NAMALWA (cell line): ENCODE measurements at regions not wholly inside any gene's neighbourhood (a gene's known extent, or its start where the extent isn't known, plus 50 kb on each side); places are given as distances from the start of the nearest gene placed in this dataset.
"Not testable (repeated sequence)": the region's sequence is repeated elsewhere in the genome, so short reads cannot be mapped to it uniquely, and the experiment has no call there.

Experiments
- DNase-seq: peaks from one replicate; pipeline ENCODE4 v3.0.0-alpha.2; 2015; ENCODE audit warnings: low spot score

DNA sequence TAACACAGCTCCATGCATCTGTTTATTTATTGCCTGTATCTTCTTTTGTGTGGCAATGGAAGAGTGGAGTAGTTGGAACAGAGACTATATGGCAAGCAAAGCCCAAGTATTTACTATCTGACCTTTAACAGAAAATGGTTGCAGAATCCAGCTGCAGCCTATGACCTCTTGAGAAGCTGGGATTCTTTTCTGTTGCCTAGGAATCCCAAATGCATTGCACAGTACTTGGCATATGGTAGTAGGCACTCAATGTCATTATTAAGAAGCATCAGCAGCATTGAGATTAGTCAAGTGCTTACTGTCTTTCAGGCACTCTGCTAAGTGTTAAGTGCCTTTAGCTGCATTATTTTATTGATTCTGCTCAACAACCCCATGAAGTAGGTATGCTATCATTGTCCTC is 331.6 kb downstream of the CCDC85A start:
- no peak for DNase-seq

DNA sequence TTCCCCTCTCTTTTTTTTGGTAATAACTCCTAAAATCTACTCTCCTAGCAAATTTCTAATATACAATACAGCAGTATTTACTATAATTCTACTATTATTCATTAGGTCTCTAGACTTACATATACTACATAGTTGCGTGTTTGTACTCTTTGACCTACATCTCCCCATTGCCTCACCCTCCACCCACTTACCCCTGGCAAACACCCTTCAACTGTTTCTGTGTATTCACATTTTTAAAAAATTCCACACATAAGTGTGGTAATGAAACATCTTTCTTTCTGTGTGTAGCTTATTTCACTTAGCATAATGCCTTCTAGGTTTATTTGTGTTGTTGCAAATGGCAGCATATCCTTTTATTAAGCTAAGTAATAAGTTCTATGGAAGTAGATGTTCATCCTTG is 336.0 kb downstream of the CCDC85A start:
- DNase-seq: no peak

DNA sequence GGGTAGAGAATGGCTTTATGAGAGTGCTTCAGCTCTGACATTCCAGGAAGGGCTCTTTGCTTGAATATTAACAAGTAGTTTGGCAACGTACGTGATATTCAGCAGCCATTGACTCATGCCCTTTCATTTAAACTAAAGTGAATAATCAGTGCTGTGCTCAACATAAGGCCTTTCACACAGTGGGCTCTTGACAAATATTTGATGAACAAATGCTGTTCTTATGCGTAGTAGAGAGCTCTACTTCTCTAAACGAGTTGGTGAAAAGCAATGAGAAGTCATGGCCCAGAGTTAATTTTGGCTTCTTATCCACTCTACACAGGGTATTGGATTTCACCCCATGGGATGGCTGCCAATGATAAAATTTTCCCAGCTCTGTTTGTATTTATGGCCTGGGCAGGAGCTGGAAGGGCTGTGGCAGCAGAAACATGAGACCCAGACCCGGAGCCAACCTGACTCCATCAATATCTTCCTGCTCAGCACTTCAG is 338.9 kb downstream of the CCDC85A start:
- no peak for DNase-seq

DNA sequence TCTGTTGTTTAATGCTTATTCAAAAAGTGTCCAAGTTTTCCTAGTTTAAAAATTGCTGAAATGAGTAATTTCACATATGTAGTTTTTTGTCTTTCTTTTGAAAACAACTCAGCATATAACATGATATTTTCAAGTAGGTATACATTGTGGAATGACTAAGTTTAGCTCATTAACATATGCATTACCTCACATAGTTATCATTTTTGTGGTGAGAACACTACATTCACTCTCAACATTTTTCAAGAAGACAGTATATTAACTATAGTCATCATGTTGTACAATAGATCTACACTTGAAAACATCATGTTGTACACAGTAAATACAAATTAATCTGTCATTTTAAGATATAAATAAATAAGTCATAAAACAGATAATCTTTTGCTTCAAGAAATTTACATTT is 340.0 kb downstream of the CCDC85A start:
- DNase-seq: no peak

DNA sequence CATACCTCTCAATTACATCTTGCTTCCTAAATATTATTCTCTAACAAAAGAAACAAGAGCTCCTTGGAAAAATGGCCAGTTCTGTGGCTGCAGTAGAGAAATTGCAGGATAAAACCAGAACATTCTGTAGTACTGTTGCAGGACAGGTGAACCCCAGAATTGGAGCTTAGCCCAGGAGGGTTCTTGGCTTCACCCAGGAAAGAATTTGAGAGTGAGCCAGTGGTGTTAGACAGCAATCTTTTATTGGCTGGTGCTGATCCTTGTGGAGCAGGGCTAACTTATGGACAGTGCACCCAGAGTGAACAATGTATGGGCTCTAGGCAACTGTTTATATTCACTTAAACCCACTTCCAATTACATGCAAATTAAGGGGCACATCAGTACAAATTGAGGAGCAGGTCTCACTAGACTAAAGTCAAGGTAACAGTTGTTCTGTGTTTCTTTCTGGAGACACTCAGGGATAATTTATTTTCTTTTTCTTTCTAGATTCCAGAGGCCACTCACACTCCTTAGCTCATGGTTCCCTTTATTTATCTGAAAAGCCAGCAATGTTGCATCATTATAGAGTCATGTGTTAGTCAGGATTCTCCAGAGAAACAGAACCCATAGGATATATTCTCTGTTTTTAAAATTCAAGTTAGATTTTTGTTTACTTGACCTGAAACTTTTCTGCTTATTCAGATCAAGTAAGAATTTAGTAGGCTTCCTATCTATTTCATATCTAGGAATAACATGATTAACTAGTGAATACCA is 348.1 kb downstream of the CCDC85A start:
- DNase-seq: no peak

DNA sequence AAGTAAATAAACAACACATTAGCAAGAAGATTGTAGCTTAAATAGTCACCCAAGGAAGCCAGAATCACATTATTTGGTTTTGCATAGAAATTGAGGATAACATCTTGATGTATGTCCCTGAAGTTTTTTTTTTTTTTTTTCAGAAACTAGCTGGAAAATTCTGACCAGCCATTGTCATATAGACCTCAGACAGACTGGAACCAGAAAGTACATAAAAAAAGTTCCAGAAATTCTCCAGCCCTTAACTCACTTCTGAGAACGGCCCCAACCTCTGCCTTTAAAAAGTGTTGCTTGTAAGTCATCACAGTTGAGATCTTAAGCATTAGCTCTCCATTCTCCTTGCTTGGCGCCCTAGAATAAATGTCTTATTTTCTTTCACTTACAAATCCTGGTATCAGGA is 350.5 kb downstream of the CCDC85A start:
- no peak for DNase-seq

DNA sequence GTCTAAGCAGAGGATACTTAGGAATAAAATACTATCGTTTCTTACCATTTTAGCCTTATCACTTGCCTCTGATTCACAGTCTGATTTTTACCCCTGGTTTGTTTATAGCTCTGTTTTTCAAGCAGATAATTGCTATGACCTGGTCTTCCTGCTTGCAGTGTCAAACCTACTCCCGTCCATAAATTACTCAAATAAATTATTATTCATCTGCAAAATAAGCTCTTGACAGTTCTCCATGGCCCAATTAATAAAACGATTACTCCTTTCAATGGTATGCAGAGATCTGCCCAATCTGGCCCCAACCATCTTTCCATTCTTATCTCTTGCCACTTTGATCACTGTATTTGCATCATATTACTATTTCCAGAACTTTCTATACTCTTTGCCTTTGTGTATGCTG is 354.0 kb downstream of the CCDC85A start:
- DNase-seq: no peak

DNA sequence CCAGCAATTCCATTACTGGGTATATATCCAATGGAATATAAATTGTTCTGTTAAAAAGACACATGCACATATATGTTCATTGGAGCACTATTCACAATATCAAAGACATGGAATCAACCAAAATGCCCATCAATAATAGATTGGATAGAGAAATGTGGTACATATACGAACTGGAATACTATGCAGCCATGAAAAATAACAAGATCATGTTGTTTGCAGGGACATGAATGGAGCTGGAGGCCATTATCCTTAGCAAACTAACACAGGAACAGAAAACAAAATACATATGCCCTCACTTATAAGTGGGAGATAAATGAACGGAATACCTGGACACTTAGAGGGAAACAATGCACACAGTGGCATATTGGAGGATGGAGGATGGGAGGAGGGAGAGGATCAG is 355.8 kb downstream of the CCDC85A start:
- no peak for DNase-seq

DNA sequence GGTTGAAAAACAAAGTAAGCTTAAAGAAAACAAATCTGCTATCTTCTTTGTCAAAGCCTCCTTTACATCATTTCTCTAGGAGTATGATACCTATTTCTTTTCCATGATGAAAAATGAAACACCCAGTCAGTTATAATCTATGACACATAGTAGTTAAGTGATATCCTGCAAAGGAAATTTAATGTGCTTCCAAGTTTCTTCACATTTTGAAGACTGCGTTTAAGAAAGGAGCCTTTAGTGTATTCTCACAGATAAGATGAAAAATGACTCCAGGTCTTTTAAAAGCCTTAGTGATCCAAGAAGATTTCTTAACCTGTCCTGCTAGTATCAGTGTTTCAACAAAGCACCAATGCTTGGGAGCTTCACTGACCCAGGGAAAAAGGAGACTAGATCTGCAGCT is 356.7 kb downstream of the CCDC85A start:
- DNase-seq: no peak

DNA sequence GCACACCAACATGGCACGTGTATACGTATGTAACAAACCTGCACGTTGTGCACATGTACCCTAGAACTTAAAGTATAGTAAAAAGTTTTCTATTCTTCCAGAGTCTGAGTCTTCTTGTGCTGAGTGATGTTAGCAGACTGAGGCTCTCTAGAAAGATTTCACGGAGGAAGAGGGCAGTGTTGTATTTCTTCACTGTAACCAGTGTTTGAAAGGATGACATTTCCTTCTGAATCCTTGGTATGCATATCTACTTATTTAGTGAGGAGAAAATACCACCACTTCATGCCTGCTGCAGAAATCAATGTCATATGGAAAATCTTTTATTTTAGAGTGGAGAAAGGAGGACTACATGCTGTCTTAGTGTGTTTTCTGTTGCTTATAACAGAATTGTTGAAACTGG is 357.1 kb downstream of the CCDC85A start:
- DNase-seq: no peak

DNA sequence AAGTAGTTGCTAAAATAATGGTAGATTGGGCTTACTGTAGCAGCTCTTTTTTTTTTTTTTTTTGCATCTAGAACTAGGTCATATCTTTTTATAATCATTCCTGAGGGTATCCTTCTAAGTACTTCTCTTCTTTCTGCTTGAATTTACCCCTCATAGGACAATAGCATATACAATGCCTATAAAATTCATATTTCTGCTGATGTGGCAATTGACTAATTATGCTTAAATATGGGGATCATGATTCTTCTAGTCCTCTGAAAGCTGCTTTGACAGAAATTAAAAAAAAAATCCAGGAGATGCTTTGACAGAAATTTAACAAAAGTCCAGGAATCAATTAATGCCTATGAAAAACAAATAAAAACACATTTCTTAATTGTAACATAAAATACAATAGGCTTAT is 358.4 kb downstream of the CCDC85A start:
- no peak for DNase-seq

DNA sequence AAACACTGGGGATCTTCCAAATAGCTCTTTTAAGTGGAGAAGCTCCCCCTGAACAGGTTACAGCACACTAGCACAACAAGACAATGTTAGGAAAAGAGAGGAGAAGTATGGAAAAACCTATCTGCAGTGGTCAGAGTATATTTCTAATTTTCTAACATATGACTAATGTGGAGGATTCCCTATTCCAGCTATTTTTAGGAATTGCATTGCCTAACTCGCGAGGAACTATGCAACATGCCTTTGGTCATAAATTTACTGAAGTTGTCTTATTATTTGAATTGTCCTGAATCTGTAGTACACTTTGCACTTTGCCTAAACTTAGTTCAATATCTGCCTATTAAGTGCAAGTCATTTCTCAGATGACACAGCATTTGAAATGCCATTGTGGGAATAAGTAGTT is 381.4 kb downstream of the CCDC85A start:
- no peak for DNase-seq

DNA sequence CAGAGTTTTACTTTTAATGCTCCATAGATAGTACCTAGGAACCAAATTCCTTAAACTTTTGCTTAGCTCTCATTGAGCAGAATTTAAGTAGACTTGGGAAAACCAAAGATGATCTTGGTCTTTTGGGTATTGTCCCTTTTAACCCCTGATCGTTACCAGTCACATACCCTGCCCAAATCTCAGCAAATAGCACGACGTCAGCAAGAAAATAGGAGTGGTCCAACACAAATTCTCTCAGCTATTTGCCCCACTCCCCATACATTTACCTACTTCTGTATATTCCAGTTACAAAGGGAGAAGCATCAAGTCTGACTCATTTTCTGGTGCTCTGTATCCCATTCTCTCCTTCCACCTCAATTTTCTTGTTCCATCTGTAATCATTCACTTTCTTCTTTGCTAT is 387.3 kb downstream of the CCDC85A start:
- DNase-seq: no peak

DNA sequence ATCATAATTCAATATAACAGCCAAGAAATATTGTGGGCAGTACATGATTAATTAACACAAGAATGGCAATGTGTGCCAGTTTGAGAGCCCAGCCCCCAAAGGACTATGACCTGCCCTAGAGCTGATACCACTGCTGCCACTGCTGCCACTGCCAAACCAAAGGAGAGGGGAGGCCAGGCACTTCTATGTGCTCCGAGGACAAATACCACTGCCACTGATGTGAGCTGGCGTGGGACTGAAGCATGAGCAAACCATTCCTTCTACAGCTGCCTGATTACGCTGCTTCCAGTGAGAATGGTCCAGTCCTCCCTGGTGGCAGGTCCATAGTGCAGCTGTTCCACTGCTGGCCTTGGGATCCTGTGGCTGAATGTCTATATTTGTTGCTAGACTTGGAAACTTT is 392.2 kb downstream of the CCDC85A start:
- DNase-seq: no peak

DNA sequence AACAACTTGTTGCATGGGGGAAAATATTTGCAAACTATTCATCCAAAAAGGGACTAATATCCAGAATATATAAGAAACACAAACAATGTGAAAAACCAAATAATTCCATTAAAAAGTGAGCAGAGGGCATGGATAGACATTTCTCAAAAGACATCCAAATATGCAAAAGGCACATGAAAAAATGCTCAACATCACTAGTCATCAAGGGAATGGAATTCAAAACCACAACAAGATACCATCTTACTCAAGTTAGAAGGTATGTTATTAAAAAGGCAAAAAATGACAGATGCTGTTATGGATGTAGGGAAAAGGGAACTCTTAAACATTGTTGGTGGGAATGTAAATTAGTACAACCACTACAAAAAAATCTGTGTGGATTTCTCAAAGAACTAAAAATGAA is 396.5 kb downstream of the CCDC85A start:
- DNase-seq: no peak

DNA sequence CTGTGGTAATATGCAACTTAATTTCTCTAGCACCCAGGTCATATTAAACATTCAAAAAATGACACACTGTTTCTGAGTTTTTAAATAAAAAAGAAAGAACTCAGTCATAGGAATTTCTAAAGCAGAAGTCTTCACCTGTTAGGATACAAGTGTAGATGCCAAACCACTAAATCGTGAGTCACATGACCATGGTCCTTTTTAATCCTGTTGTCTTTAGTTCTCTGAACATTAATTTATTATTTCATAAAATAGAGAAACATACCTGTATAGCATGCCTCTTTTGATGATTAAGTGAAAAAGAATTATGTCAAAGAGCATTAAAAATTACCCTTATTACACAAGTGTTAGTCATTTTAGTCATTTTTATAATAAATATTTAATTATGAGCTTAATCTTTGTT is 398.8 kb downstream of the CCDC85A start:
- DNase-seq: no peak

DNA sequence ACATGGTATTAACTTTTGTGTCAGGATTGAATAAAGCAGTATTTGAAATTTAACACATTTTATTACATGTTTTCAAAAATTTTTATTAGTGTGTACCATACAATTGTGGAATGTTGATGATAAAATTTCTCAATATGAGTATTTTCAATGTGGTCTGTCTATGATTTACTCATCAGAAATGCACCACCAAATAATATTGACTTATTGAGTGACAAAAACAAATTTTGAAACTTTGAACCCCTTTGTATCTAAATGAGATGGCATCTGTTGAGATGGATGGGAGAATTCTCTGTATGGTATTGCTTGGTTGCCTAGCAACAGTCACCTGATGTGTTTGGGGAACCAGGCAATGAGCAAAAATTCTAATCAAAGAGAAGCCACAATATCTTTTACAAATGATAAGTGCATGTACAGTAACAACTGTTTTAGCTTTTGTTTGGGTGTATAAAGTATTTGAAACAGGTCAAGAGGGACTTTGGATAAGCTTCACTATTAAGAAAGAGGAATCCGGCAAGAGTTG is 400.1 kb downstream of the CCDC85A start:
- DNase-seq: peak; percentile 26

DNA sequence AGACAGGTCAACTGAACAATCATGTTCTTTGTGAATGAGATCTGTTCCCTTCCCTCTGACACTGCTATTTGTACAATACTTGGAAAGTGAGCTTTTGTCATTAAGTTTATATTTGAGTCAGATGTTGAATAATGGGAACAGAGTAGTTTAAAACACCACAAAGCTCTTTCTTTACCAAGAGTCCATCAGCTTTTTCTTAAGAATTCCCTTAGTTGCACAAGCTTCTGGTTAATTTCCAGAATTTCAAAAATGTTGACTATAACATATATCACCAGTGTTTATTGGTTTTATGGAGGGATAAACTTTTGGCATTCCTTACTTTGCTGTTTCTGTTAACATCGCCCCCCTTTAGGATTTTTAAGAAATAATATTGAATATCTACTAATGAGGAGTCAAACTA is 403.7 kb downstream of the CCDC85A start:
- DNase-seq: no peak

DNA sequence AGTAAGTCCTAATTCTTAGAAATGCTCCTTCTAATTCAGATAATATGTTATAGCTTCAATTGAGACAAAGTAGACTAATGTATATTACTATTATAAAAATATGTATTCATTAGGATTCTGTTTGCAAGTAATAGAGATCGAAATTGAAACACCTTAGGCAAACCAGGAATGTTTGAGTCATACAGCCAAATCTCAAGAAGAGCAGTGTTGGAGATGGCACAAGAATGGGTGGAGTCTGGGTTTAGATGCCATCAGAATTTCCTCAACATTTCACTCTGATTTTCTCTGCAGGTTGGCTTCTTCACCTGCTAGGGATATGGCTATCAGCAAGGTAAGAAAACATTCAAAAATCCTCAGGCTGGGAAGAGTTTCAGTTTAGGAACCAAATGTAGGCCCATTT is 405.4 kb downstream of the CCDC85A start:
- DNase-seq: no peak

DNA sequence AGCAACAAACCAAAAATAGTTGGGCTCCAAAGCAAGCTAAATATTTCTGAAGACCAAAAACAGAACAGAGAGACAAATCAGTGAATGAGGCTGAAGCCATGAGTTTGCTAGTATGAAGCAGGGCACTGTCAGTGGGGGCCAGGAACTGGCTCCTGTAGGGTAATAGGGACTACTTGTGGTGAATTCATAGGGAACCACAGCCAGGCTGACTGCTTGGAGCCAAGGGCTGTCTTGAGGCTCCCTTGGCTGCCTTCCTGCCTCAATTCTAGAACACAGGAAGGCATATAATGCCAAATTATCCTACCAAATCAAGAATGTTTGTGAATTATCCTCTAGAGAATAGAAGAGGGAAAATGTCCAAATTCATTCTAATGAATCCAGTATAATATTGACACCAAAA is 406.0 kb downstream of the CCDC85A start:
- no peak for DNase-seq

DNA sequence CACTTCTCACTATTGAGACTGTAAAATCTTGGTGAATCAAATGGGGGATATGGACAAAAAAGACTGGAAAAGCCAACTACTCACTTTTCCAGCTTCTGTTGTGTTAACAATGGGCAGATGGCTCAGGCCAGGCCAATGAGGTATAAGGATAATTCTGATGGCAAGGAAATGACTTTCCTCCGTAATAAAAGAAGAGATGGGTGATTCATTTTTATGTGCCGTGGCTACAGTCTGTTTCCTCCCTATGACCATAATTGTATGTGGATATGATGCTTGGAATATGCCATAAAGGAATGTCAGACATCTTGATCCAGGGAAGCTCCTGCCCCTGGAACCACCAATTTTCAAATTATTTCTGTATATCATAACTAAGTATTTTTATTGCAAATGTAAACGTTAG is 406.8 kb downstream of the CCDC85A start:
- no peak for DNase-seq

DNA sequence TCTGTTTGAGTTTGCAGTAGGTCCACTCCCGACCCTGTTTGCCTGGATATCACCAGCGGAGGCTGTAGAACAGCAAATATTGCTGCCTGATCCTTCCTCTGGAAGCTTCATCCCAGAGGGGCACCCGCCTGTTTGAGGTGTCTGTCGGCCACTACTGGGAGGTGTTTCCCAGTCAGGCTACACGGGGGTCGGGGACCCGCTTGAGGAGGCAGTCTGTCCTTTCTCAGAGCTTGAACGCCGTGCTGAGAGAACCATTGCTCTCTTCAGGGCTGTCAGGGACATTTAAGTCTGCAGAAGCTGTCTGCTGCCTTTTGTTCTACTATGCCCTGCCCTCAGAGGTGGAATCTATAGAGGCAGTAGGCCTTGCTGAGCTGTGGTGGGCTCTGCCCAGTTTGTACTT is 422.3 kb downstream of the CCDC85A start:
- DNase-seq: not testable (repeated sequence)

DNA sequence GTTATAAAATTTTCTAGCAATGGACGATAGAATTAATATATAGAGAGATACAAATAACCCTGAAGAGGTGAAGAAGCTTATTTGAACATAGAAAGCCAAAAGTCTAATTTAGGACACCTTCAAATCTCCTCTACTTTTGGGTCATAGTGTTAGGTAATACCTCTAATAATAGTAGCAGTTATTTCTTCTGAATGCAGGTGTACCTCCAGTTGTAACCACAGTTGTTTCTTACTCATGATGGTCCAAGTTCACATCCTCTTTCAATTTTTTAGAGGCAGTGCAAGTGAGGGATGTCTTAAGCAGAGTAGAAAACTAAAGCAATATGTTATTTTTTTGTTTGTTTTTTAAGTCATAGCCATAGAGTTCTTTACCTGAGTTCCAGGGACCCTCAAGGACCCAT is 429.5 kb downstream of the CCDC85A start:
- no peak for DNase-seq

DNA sequence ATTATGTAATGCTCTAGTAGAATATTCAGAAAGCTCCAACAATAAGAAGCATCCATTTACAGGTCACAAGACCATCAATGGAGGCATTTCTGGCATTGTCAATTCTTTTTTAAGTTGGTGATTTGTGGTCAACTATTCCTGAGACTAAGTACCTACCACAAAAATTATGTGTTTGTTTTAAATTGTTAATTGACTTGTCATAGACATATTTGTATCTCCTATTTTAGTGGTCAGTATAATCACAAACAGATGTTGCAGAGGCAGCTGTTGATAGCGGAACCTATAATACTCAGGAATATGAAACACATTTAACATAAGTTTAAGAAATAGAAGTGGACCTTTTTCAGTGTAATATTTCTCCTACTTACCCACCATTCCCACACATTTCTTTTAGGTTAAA is 430.1 kb downstream of the CCDC85A start:
- DNase-seq: no peak
